GM10266 (cell line): ENCODE measurements at regions not wholly inside any gene's neighbourhood (a gene's known extent, or its start where the extent isn't known, plus 50 kb on each side); places are given as distances from the start of the nearest gene placed in this dataset.

Source experiments
- DNase-seq: peaks from one replicate; pipeline ENCODE4 v3.0.0; 2012; ENCODE audit errors: extremely low spot score
- TF ChIP-seq, protein P1 (sequence below): IDR thresholded peaks from 2 replicates; pipeline ENCODE4 v1.5.1; 2012; ENCODE audit warnings: mild to moderate bottlenecking, low read depth; ENCODE audit not compliant: control insufficient read depth, insufficient read depth; ENCODE audit errors: missing control alignments

DNA sequence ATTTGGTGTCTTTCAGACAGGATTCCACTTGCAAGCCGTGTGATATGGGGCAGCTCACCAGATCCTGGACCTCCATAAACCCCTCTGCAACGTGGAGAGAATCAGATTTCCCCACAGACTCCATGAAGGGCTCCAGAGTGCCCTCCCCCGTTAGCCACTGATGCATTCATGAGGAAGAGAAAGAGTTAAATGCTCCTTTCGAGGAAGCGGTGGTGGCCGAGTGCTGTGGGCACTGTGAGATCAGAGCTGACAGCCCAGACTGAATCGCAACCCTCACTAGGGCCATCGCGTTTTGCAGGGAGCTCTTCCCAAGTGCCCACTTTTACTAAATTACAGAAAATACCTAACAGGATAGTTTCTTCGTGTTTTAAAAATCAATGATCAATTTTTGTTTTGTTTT lies 226.3 kb upstream of the ZNF32 start:
- TF ChIP-seq, protein P1, sequence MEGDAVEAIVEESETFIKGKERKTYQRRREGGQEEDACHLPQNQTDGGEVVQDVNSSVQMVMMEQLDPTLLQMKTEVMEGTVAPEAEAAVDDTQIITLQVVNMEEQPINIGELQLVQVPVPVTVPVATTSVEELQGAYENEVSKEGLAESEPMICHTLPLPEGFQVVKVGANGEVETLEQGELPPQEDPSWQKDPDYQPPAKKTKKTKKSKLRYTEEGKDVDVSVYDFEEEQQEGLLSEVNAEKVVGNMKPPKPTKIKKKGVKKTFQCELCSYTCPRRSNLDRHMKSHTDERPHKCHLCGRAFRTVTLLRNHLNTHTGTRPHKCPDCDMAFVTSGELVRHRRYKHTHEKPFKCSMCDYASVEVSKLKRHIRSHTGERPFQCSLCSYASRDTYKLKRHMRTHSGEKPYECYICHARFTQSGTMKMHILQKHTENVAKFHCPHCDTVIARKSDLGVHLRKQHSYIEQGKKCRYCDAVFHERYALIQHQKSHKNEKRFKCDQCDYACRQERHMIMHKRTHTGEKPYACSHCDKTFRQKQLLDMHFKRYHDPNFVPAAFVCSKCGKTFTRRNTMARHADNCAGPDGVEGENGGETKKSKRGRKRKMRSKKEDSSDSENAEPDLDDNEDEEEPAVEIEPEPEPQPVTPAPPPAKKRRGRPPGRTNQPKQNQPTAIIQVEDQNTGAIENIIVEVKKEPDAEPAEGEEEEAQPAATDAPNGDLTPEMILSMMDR, result no peak
- no peak for DNase-seq

DNA sequence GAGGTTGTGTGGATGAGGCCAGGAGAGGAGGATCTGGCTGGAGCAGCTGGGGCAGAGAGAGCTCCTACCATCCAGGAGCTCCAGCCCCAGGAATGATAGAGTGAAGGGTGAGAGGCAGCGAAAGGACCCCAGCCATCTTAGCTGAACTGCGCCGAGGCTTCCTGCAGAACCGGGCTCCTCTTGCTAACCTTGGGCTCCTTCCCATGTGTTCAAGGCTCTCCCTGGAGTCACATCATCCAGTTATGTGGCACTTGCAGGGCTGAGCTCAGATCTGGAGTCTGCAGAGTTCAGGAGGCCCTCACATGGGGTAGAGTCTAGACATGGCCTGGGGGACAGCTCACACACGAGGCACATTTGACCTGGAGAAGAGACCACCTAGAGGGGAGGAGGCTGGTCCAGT lies 225.0 kb upstream of the ZNF32 start:
- no peak for DNase-seq
- TF ChIP-seq, protein P1, result no peak

DNA sequence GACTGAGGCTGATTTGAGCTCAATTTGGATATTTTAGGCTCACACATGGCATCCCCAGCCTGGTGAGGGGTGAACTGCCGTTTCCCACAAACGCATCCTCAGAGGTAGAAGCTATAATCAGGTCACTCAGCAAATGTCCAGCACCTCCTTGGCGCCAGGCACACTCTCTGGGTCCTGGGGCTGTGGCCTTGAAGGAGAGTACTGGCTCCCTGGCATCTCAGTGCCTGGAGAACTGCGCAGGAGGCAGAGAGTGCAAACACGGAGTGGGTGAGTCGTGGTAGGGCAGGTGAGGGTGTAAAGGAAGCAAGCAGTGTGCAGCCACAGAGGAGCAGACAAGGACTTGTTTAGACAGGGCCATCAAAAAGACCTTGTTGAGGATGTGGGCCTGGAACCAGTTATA lies 224.0 kb upstream of the ZNF32 start:
- DNase-seq, result no peak
- TF ChIP-seq, protein P1, result no peak

DNA sequence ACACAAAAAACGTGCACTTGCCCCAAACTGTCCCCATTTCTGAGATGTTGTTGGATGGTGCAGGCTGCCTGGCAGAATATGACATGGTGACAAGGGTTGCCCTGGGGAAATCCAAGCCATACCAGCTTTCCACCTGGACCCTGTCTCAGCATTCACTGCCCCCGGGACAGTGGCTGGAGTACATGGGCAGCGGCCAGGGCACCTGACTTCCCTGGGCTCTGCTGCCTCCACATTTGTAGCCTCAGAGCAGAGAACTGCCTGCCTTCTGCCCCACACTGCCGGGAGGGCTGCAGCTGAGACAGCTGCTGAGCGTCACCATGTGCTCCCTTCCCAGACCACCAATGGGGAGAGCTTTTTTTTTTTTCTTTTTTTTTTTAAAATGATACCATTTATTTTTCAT lies 222.9 kb upstream of the ZNF32 start:
- no peak for DNase-seq

DNA sequence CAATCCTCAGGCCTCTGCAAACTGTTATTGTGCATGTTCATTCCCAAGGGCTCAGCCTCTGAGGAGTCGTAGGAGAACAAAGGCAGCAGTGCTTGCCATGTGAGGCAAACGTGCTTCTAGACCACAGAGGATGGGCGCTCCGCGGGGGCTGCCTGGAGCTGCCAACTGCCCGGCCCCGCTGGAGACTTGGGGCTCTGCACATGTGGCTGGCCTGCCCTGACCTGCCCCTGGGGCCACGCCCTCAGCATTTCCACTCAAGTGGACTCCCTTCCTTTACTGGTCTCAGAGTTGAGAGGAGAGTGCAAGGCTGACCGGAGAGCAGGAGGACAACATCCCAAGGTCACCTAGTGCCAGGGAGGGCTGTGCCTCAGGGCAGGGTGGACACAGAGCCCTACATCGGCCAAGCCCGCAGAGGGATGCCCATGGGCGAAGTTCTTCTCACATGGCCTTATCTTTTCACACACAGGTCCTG lies 222.3 kb upstream of the ZNF32 start:
- DNase-seq, result no peak
- TF ChIP-seq, protein P1, result no peak

More for the DNA sequence above, 222.9 kb upstream of the ZNF32 start:
- TF ChIP-seq, protein P1, result no peak

DNA sequence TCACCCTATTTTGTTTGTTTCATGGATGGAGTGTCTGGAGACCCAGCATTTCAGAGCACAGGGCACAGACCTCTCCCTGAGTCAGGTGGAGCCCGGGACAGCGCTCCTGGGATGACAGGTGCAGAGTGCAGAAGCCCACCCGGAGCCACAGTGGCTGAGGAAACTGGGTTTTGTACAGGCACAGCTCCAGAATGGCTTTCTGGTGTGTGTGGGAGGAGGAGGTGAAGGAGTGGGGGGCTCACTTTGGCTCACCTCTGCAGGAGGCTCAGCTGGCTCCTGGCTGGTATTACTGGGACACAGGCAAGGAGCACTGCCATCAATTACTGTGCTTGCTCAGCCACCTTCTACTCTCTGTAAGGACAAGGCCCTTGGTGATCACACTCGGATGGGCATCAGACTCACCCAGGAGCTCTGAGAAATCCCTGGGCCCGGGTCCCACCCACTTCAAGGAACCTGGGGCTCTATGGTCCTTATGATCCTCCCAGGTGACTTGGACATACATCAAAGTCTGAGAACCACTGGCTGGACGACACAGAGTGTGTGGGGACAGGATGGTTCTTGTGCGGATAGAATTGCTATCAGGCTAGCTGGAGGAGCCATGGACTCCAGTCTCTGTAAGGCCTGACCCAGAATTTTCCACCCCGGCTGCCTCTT lies 221.1 kb upstream of the ZNF32 start:
- TF ChIP-seq, protein P1, result no peak
- DNase-seq, result no peak

DNA sequence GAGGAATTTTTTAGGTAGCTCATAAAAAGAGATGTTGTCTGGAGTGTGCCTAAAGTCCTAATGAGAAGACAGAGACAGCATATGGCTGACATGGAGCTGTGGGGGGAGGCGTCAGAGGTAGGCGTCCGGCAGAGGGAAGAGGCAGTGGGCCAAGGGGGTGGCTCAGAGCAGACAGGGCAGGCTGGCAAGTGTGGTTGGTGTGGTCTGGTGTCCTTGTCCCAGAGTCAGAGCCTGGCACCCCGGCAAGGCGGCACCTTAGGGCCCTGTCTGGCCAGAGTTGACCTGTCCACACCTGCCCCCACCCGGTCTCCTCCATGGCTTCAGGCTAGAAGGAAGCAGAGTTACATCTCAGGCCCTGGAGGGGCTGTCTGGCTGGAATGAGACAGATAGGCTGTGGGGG lies 220.3 kb upstream of the ZNF32 start:
- TF ChIP-seq, protein P1, result no peak
- DNase-seq, result no peak
